DND-41 (cell line): ENCODE measurements at regions not wholly inside any gene's neighbourhood (a gene's known extent, or its start where the extent isn't known, plus 50 kb on each side); places are given as distances from the start of the nearest gene placed in this dataset.

Experiments used
- CTCF ChIP-seq: IDR thresholded peaks from 2 replicates; pipeline ENCODE4 v1.5.1; 2012; ENCODE audit warnings: borderline replicate concordance, low read length, moderate library complexity, mild to moderate bottlenecking; ENCODE audit not compliant: poor library complexity, severe bottlenecking; ENCODE audit errors: extremely low read depth
- EZH2 ChIP-seq: IDR thresholded peaks from 3 replicates; pipeline ENCODE4 v1.6.1; 2012; ENCODE audit warnings: borderline replicate concordance, low read depth, mild to moderate bottlenecking, moderate library complexity, low read length, inconsistent platforms; ENCODE audit not compliant: severe bottlenecking

GRCh38 chr2:128505575-128506526, 187.2 kb upstream of the HS6ST1 start:
- TF ChIP-seq CTCF (no peak), EZH2 (no peak)
